Thyroid gland (tissue), 4 donors: ENCODE measurements at regions not wholly inside any gene's neighbourhood (a gene's known extent, or its start where the extent isn't known, plus 50 kb on each side); places are given as distances from the start of the nearest gene placed in this dataset.

Source experiments
- CTCF ChIP-seq, 6 experiments: fragments of 200-600 bp in 3 of 6; fragments of 450-650 bp in 3 of 6; sonication (generic) in 3 of 6; IDR thresholded peaks; one replicate each; pipeline ENCODE4 v1.5.1; 2016 to 2019; ENCODE audit warnings: antibody characterized with exemption in 6 of 6, mild to moderate bottlenecking in 2 of 6, inconsistent platforms in 1 of 6, moderate library complexity in 1 of 6
- POLR2A ChIP-seq, 2 donors: fragments of 450-650 bp; IDR thresholded peaks; one replicate each; pipeline ENCODE4 v1.6.1; 2017; ENCODE audit warnings: antibody characterized with exemption in 2 of 2, mild to moderate bottlenecking in 2 of 2, moderate library complexity in 1 of 2

GRCh38 chr12:67427336-67427735 is 158.2 kb downstream of the CAND1 start:
- no peak for TF ChIP-seq POLR2A (IDR thresholded peaks at IDR 0.05)
- TF ChIP-seq CTCF (IDR thresholded peaks at IDR 0.05), result no peak
